GM12878 (cell line): ENCODE measurements at regions not wholly inside any gene's neighbourhood (a gene's known extent, or its start where the extent isn't known, plus 50 kb on each side); places are given as distances from the start of the nearest gene placed in this dataset.

Experiments used
- ATAC-seq: fragments of 200-7000 bp; cut with Tn5 transposase; 3 replicates; pipeline ENCODE4 v1.9.1; 2020; ENCODE audit warnings: mild to moderate bottlenecking, moderate library complexity
- BruUV-seq: library from RNA; stranded (reverse); fragments of 400-500 nt; replicated peaks from 2 replicates; lab custom pipeline; 2021; lab: Mats Ljungman, UMichigan
- CTCF ChIA-PET: fragments of 300-600 bp; sonication (Branson Sonifier 250); formaldehyde crosslinking; extraction: SDS; loops from one replicate; lab custom pipeline; 2021; ENCODE audit warnings: inconsistent platforms; lab: Yijun Ruan, JAX
- POLR2A ChIA-PET: fragments of 350-600 bp; formaldehyde crosslinking; extraction: SDS; loops from one replicate; lab custom pipeline; 2021; ENCODE audit warnings: inconsistent platforms; lab: Charles Lee
- RAD21 ChIA-PET: fragments of 300-600 bp; sonication (Branson Sonifier 250); formaldehyde crosslinking; loops from one replicate; lab custom pipeline; 2023; ENCODE audit warnings: antibody characterized with exemption; ENCODE audit not compliant: unreplicated experiment; lab: Charles Lee
- SMC1A ChIA-PET: fragments of 300-600 bp; sonication (Branson Sonifier 250); formaldehyde crosslinking; loops from one replicate; lab custom pipeline; 2023; ENCODE audit not compliant: unreplicated experiment, uncharacterized antibody; lab: Charles Lee
- DNase-seq: peaks from one replicate; pipeline ENCODE4 v3.0.0-alpha.2; 2011; ENCODE audit warnings: low read depth, low spot score
- FAIRE-seq: peaks from 3 replicates; lab custom pipeline; 2011; peaks lifted over from hg19 to GRCh38; lab: Jason Lieb, UNC
- H2AFZ ChIP-seq: 2 replicates; pipeline ENCODE4 v1.6.0; 2011; ENCODE audit warnings: low read depth, low read length, control low read depth; ENCODE audit not compliant: control insufficient read depth
- H3K27ac ChIP-seq: 2 replicates; pipeline ENCODE4 v1.5.1; 2011; ENCODE audit warnings: control low read depth; ENCODE audit not compliant: control insufficient read depth, insufficient read depth
- H3K27me3 ChIP-seq, 2 experiments: replicated peaks in 1 of 2; 2 replicates each; pipeline versions ENCODE4 v1.6.0 to v1.6.1; 2011; ENCODE audit warnings: low read length in 1 of 2; ENCODE audit not compliant: control insufficient read depth in 2 of 2, insufficient read depth in 2 of 2
- H3K36me3 ChIP-seq, 2 experiments: 2 replicates each; pipeline ENCODE4 v1.5.1; 2011; ENCODE audit warnings: low read length in 1 of 2; ENCODE audit not compliant: control insufficient read depth in 2 of 2, insufficient read depth in 2 of 2
- H3K4me1 ChIP-seq: 2 replicates; pipeline ENCODE4 v1.6.1; 2011; ENCODE audit warnings: mild to moderate bottlenecking, low read length, moderate library complexity, mixed read lengths; ENCODE audit not compliant: control insufficient read depth, insufficient read depth
- H3K4me2 ChIP-seq: 2 replicates; pipeline ENCODE4 v1.6.0; 2011; ENCODE audit warnings: control low read depth; ENCODE audit not compliant: control insufficient read depth, insufficient read depth
- H3K4me3 ChIP-seq: fragments of 200-600 bp; sonication (generic); 2 replicates; pipeline ENCODE4 v1.5.1; 2016
- H3K79me2 ChIP-seq: 2 replicates; pipeline ENCODE4 v1.6.0; 2011; ENCODE audit warnings: low read length; ENCODE audit not compliant: control insufficient read depth, insufficient read depth
- H3K9ac ChIP-seq: 2 replicates; pipeline ENCODE4 v1.8.0; 2011; ENCODE audit warnings: low read length, control low read depth, mixed read lengths; ENCODE audit not compliant: control insufficient read depth, insufficient read depth
- H3K9me3 ChIP-seq: replicated peaks from 3 replicates; pipeline ENCODE4 v1.5.1; 2011; ENCODE audit warnings: mild to moderate bottlenecking, low read length; ENCODE audit not compliant: control insufficient read depth, insufficient read depth
- H4K20me1 ChIP-seq: 2 replicates; pipeline ENCODE4 v1.6.0; 2011; ENCODE audit not compliant: control insufficient read depth, insufficient read depth
- EP300 ChIP-seq, 2 experiments: fragments of 150-350 bp in 1 of 2; IDR thresholded peaks; 2 replicates each; pipeline ENCODE4 v1.6.1; 2011 to 2012; ENCODE audit warnings: low read depth in 2 of 2, low read length in 2 of 2, borderline replicate concordance in 1 of 2, improper control_type of control experiment in 1 of 2, inconsistent platforms in 1 of 2; ENCODE audit not compliant: control insufficient read depth in 1 of 2
- GABPA ChIP-seq: IDR thresholded peaks from 2 replicates; pipeline ENCODE4 v1.6.1; 2014; ENCODE audit warnings: antibody characterized with exemption, low read depth, mild to moderate bottlenecking, inconsistent platforms
- MEF2A ChIP-seq: IDR thresholded peaks from 2 replicates; pipeline ENCODE4 v1.6.1; 2011; ENCODE audit warnings: low read depth, mild to moderate bottlenecking, low read length, moderate library complexity; ENCODE audit not compliant: insufficient read depth
- PAX5 ChIP-seq: IDR thresholded peaks from 2 replicates; pipeline ENCODE4 v1.6.1; 2011; ENCODE audit warnings: low read depth, low read length, borderline replicate concordance
- PML ChIP-seq: IDR thresholded peaks from 2 replicates; pipeline ENCODE4 v1.6.1; 2012; ENCODE audit warnings: low read length, inconsistent platforms
- RAD21 ChIP-seq: IDR thresholded peaks from 2 replicates; pipeline ENCODE4 v1.6.1; 2011; ENCODE audit warnings: mild to moderate bottlenecking, low read depth, low read length, moderate library complexity; ENCODE audit not compliant: insufficient read depth
- RBBP5 ChIP-seq: fragments of 200-600 bp; sonication (generic); conservative IDR thresholded peaks from 2 replicates; pipeline ENCODE4 v1.6.1; 2016
- SIX5 ChIP-seq: IDR thresholded peaks from 2 replicates; pipeline ENCODE4 v1.6.1; 2011; ENCODE audit warnings: mild to moderate bottlenecking, low read depth, low read length, moderate library complexity; ENCODE audit not compliant: severe bottlenecking
- SPI1 ChIP-seq: IDR thresholded peaks from 2 replicates; pipeline ENCODE4 v1.6.1; 2011; ENCODE audit warnings: low read depth, mild to moderate bottlenecking, low read length, moderate library complexity, borderline replicate concordance; ENCODE audit not compliant: insufficient read depth
- SREBF1 ChIP-seq: IDR thresholded peaks from 2 replicates; pipeline ENCODE4 v1.6.1; 2012; ENCODE audit warnings: mild to moderate bottlenecking, low read length
- STAT1 ChIP-seq: fragments of 450-650 bp; conservative IDR thresholded peaks from 2 replicates; pipeline ENCODE4 v1.6.1; 2014; ENCODE audit warnings: antibody characterized with exemption, mild to moderate bottlenecking
- TBL1XR1 ChIP-seq: IDR thresholded peaks from 2 replicates; pipeline ENCODE4 v1.6.1; 2012; ENCODE audit warnings: low read depth, low read length, improper control_type of control experiment
- TCF3 ChIP-seq: IDR thresholded peaks from 2 replicates; pipeline ENCODE4 v1.6.1; 2012; ENCODE audit warnings: low read depth, mild to moderate bottlenecking, low read length, borderline replicate concordance; ENCODE audit not compliant: insufficient read depth
- TCF7 ChIP-seq: IDR thresholded peaks from 2 replicates; pipeline ENCODE4 v1.6.1; 2014; ENCODE audit warnings: antibody characterized with exemption, borderline replicate concordance
- ZZZ3 ChIP-seq: IDR thresholded peaks from 2 replicates; pipeline ENCODE4 v1.6.1; 2011; ENCODE audit warnings: low read depth; ENCODE audit not compliant: control insufficient read depth, insufficient read length
- in situ Hi-C: fragments of 300-500 bp; cut with MboI; formaldehyde crosslinking; loops from 9 replicates; pipeline ENCODE4 v1.14.3; 2018; ENCODE audit warnings: mixed read lengths
- intact Hi-C: fragments of 100-400 bp; cut with micrococcal nuclease; formaldehyde crosslinking; loops from one replicate; pipeline ENCODE4 v1.14.2; 2022; ENCODE audit not compliant: unreplicated experiment
- TF ChIP-seq, protein P1 (sequence below): fragments of 450-650 bp; IDR thresholded peaks from 2 replicates; pipeline ENCODE4 v1.6.1; 2016; ENCODE audit warnings: mild to moderate bottlenecking
- TF ChIP-seq, protein P2 (sequence below): fragments of 450-650 bp; formaldehyde crosslinking; IDR thresholded peaks from 2 replicates; pipeline ENCODE4 v1.4.0; 2020; ENCODE audit warnings: mild to moderate bottlenecking, moderate library complexity
- TF ChIP-seq, protein P3 (sequence below): fragments of 450-650 bp; IDR thresholded peaks from 2 replicates; pipeline ENCODE4 v1.6.1; 2017; ENCODE audit warnings: low read depth, mild to moderate bottlenecking, moderate library complexity

DNA sequence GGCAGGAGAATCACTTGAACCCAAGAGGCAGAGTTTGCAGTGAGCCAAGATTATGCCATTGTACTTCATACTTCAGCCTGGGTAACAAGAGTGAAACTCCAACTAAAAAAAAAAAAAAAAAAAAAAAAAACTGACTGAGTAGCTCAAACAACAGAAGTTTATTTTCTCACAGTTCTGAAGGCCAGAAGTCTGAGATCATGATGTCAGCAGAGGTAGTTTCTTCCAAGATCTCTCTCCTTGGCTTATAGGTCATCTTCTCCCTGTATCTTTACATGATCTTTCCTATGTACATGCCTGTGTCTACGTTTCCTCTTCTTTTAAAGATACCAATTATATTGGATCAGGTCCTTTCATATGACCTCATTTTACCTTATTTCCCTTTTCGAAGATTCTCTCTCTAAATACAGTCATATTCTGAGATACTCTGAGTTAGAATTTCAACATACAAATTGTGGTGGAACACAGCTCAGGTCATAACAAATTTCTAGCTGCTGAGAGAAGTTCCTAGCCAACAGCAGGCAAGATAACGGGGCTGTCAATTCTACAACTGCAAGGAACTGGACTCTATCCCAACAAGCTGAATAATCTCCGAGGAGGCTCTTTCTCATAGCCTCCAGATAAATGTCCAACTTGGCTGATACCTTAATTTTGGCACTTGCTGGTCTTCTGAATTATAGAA, 187.7 kb upstream of the ADAMTS5 start (continued):
- no peak for TF ChIP-seq GABPA
- TF ChIP-seq SIX5 = no peak
- no peak for TF ChIP-seq SPI1
- TF ChIP-seq, protein P1, sequence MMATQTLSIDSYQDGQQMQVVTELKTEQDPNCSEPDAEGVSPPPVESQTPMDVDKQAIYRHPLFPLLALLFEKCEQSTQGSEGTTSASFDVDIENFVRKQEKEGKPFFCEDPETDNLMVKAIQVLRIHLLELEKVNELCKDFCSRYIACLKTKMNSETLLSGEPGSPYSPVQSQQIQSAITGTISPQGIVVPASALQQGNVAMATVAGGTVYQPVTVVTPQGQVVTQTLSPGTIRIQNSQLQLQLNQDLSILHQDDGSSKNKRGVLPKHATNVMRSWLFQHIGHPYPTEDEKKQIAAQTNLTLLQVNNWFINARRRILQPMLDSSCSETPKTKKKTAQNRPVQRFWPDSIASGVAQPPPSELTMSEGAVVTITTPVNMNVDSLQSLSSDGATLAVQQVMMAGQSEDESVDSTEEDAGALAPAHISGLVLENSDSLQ = no peak
- TF ChIP-seq RBBP5 = no peak

DNA sequence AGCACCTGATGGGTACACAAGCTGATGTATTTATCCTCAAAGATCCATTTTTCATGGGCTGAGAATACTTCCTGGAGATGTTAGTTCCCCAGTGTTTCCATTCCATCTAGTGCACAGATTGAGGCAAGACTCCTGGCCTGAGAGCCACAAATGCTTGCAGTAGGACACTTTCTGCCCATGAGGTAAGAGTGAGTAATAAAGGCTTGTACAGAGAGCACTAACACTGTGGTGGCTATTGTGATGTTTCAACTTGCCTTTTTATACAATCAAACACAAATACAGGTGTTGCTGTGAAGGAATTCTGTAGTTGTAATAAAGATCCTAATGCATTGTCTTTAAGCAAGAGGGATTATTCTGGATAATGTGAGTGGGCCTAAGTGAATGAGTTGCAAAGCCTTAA, 186.1 kb upstream of the ADAMTS5 start:
- Histone ChIP-seq H3K9ac (no peak overlapping the region), H3K36me3 (no peaks in the 10 kb centered on the region), H3K9me3 (no peaks in the 10 kb centered on the region; the same call in 2 of the 3 replicates), H3K4me3 (no peak overlapping the region), H3K27me3 (no peaks in the 10 kb centered on the region), H3K4me2 (no peak overlapping the region), H3K79me2 (no peaks in the 10 kb centered on the region), H3K4me1 (no peaks in the 10 kb centered on the region), H4K20me1 (no peaks in the 10 kb centered on the region), H3K27ac (no peak overlapping the region), H2AFZ (no peak overlapping the region)
- ChIA-PET SMC1A (no interaction called here), POLR2A (no interaction called here), RAD21 (no interaction called here), CTCF (no interaction called here)
- in situ Hi-C loops = no loop called here
- intact Hi-C loops = no loop called here
- FAIRE-seq (no peak), ATAC-seq (no peak), DNase-seq (no peak)
- BruUV-seq = no TSS peak
- TF ChIP-seq TCF7 (no peak), TCF3 (no peak), PAX5 (no peak), TBL1XR1 (no peak), ZZZ3 (no peak), SIX5 (no peak), PML (no peak), EP300 (IDR thresholded peaks at IDR 0.05; ENCODE audit: borderline replicate concordance in 1 of 2, control insufficient read depth in 1 of 2, low read depth in 2 of 2, low read length in 2 of 2) (no peak), RAD21 (no peak), MEF2A (no peak), STAT1 (no peak), SREBF1 (no peak), GABPA (no peak)
- TF ChIP-seq, protein P2, sequence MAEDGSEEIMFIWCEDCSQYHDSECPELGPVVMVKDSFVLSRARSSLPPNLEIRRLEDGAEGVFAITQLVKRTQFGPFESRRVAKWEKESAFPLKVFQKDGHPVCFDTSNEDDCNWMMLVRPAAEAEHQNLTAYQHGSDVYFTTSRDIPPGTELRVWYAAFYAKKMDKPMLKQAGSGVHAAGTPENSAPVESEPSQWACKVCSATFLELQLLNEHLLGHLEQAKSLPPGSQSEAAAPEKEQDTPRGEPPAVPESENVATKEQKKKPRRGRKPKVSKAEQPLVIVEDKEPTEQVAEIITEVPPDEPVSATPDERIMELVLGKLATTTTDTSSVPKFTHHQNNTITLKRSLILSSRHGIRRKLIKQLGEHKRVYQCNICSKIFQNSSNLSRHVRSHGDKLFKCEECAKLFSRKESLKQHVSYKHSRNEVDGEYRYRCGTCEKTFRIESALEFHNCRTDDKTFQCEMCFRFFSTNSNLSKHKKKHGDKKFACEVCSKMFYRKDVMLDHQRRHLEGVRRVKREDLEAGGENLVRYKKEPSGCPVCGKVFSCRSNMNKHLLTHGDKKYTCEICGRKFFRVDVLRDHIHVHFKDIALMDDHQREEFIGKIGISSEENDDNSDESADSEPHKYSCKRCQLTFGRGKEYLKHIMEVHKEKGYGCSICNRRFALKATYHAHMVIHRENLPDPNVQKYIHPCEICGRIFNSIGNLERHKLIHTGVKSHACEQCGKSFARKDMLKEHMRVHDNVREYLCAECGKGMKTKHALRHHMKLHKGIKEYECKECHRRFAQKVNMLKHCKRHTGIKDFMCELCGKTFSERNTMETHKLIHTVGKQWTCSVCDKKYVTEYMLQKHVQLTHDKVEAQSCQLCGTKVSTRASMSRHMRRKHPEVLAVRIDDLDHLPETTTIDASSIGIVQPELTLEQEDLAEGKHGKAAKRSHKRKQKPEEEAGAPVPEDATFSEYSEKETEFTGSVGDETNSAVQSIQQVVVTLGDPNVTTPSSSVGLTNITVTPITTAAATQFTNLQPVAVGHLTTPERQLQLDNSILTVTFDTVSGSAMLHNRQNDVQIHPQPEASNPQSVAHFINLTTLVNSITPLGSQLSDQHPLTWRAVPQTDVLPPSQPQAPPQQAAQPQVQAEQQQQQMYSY (CRISPR knock-in tag) = no peak
- TF ChIP-seq, protein P3, sequence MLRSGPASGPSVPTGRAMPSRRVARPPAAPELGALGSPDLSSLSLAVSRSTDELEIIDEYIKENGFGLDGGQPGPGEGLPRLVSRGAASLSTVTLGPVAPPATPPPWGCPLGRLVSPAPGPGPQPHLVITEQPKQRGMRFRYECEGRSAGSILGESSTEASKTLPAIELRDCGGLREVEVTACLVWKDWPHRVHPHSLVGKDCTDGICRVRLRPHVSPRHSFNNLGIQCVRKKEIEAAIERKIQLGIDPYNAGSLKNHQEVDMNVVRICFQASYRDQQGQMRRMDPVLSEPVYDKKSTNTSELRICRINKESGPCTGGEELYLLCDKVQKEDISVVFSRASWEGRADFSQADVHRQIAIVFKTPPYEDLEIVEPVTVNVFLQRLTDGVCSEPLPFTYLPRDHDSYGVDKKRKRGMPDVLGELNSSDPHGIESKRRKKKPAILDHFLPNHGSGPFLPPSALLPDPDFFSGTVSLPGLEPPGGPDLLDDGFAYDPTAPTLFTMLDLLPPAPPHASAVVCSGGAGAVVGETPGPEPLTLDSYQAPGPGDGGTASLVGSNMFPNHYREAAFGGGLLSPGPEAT = no peak
